Skin of body (tissue), 1 donor: ENCODE measurements at regions not wholly inside any gene's neighbourhood (a gene's known extent, or its start where the extent isn't known, plus 50 kb on each side); places are given as distances from the start of the nearest gene placed in this dataset.
A peak's percentile ranks its signal among the peaks of the same experiment; 100 is the strongest.

Experiments used
- DNase-seq: peaks from one replicate; lab custom pipeline; 2025; lab: John Stamatoyannopoulos, UW

GRCh38 chr20:19949195-19949867, 67.8 kb upstream of the NAA20 start:
- no peak for DNase-seq

- no peak for DNase-seq
Observed at GRCh38 chr20:19950042-19950441, 67.1 kb upstream of the NAA20 start.

GRCh38 chr20:19952392-19952791, 64.8 kb upstream of the NAA20 start:
- DNase-seq = no peak

- no peak for DNase-seq
Observed at GRCh38 chr20:19953606-19954005, 63.6 kb upstream of the NAA20 start.

- DNase-seq = no peak
Observed at GRCh38 chr20:19956976-19957375, 60.2 kb upstream of the NAA20 start.

GRCh38 chr20:19958219-19958618, 58.9 kb upstream of the NAA20 start:
- no peak for DNase-seq

- DNase-seq = no peak
Observed at GRCh38 chr20:19958928-19959327, 58.2 kb upstream of the NAA20 start.

- DNase-seq = no peak
Observed at GRCh38 chr20:19960745-19961144, 56.4 kb upstream of the NAA20 start.

- DNase-seq = no peak
Observed at GRCh38 chr20:19961293-19961692, 55.9 kb upstream of the NAA20 start.

- DNase-seq = no peak
Observed at GRCh38 chr20:19962958-19963357, 54.2 kb upstream of the NAA20 start.

- peak; percentile 32 for DNase-seq
Observed at GRCh38 chr20:19964289-19965265, 52.6 kb upstream of the NAA20 start.

GRCh38 chr20:19966840-19967239, 50.3 kb upstream of the NAA20 start:
- no peak for DNase-seq
